Right forelimb (tissue), 1 donor: ENCODE measurements at regions not wholly inside any gene's neighbourhood (a gene's known extent, or its start where the extent isn't known, plus 50 kb on each side); places are given as distances from the start of the nearest gene placed in this dataset.
"Not testable (repeated sequence)": the region's sequence is repeated elsewhere in the genome, so short reads cannot be mapped to it uniquely, and the experiment has no call there.

Experiments
- DNase-seq: peaks from one replicate; pipeline ENCODE4 v3.0.0-alpha.2; 2018

DNA sequence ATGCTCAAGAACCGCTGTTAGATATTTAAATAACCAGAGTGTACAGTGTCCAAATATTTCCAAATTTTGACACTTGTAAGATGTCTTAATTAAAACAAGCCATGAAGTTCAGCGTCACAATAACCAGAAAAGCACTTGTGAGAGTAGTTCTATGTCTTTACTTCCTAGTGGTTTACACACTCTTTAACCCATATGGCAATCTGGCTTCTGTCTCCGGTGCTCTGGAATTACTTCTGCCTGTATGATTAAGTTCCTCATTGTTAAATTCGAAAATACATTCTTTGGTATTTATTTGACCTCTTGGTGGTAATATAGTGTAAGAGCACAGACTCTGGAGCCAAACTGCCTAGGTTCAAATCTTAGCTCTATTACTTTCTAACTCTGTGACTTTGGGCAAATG, 89.9 kb upstream of the NOTCH2NLA start:
- not testable (repeated sequence) for DNase-seq

DNA sequence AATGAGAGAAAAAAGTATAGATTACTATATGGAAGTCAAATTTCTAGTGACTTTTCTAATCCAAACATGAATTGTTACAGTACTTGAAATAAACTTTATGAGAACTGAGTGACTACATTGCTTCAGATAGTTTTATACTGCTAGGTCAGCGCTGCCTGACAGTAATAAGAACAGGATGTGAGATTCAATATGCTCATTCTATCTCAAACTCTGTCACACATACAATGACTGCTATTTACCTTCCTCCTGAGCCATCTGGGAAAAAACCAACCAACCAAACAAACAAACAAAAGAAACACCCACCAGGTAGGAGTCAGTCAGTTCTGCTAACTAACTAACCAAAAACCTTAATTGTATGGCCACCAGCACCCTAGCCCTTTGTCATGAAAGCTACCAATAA, 89.0 kb upstream of the NOTCH2NLA start:
- not testable (repeated sequence) for DNase-seq

DNA sequence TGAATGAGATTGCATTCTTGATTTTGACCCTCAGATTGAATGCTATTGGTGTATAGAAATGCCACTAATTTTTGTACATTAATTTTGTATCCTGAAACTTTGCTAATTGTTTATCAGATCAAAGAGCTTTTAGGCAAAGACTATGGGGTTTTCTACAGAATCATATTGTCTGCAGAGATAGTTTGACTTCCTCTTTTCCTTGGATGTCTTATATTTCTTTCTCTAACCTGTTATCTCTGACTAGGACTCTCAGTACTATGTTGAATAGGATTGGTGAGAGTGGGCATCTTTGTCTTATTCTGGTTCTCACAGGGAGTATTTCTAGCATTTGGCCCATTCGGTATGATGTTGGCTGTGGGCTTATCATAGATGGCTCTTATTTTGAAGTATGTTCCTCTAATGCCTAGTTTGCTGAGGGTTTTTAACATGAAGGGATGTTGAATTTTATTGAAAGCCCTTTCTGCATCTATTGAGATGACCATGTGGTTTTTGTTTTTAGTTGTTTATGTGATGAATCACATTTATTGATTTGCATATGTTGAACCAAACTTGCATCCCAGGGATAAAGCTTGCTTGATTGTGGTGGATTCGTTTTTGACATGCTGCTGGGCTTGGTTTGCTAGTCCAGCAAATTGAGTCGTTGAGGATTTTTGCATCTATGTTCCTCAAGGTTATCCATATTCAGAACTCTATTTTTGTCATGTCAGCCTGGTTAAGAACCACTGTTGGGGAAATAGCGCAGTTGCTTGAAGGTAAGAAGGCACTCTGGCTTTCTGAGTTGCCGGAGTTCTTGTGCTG, 85.8 kb upstream of the NOTCH2NLA start:
- not testable (repeated sequence) for DNase-seq

DNA sequence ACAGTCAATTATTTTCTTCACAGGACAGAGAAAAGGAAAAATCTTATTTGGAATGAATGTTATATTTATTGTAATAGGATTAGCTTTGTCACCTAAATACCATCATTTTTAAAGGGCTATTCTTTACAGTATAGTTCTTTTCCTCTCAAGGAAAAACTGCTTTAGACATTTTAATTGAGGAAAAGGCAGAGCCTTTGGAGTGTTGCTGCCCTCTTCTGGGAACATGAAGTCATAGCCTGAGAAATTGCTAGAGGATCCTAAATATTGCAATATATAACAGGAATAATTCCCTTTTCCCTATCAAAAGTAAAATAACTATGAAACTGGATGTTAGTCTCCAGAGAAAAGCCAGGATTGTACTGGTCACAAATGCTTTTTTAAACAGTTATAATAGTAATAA, 81.8 kb upstream of the NOTCH2NLA start:
- not testable (repeated sequence) for DNase-seq

GRCh38 chr1:146309427-146309826, 80.6 kb upstream of the NOTCH2NLA start:
- DNase-seq = not testable (repeated sequence)

GRCh38 chr1:146308892-146309291, 80.1 kb upstream of the NOTCH2NLA start:
- not testable (repeated sequence) for DNase-seq

DNA sequence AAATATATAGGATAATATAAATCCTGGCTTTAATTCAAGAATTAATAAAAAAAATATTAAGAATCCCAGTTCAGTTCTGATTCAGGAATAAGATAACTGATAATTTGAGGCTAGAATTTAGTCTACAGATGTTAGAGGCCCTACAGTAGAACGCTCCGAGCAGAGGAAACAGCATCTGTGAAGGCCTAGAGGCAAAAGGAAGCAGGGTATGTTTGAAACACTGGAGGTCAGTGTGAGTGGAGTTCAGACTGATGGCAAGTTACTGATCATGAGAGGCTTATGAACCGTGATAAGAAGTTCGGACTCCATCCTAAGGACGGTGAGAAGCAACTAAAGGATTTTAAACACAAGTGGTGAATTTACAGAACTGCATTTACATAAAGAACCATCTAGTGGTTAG, 79.3 kb upstream of the NOTCH2NLA start:
- not testable (repeated sequence) for DNase-seq

- DNase-seq = not testable (repeated sequence)
Observed at GRCh38 chr1:146307632-146308031, 78.8 kb upstream of the NOTCH2NLA start.

- not testable (repeated sequence) for DNase-seq
Observed at GRCh38 chr1:146306651-146307050, 77.8 kb upstream of the NOTCH2NLA start.

GRCh38 chr1:146305442-146305841, 76.6 kb upstream of the NOTCH2NLA start:
- DNase-seq = not testable (repeated sequence)

GRCh38 chr1:146298575-146298897, 69.7 kb upstream of the NOTCH2NLA start:
- DNase-seq = not testable (repeated sequence)

DNA sequence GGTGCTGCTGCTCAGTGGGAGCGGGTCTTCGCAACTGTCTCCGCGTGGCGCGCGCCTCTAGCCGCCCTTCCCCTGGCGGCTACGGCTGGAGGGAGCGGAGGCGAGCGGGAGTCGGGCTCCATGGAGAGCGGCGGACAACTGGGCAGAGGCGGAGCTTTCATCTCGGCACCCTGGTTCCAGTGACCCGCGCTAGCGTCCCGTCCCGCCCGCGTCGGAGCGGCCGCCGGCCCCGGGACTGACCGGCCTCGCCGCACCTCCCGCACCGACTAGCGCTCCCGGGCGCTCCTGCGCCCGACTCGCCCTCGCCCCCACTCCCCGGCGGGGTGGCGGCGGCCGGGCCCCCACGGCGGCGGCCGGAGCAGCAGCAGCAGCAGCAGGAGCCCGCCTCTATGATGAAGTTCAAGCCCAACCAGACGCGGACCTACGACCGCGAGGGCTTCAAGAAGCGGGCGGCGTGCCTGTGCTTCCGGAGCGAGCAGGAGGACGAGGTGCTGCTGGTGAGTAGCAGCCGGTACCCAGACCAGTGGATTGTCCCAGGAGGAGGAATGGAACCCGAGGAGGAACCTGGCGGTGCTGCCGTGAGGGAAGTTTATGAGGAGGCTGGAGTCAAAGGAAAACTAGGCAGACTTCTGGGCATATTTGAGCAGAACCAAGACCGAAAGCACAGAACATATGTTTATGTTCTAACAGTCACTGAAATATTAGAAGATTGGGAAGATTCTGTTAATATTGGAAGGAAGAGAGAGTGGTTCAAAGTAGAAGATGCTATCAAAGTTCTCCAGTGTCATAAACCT, 69.2 kb upstream of the NOTCH2NLA start:
- not testable (repeated sequence) for DNase-seq

GRCh38 chr1:146292940-146293936, 64.4 kb upstream of the NOTCH2NLA start:
- not testable (repeated sequence) for DNase-seq

DNA sequence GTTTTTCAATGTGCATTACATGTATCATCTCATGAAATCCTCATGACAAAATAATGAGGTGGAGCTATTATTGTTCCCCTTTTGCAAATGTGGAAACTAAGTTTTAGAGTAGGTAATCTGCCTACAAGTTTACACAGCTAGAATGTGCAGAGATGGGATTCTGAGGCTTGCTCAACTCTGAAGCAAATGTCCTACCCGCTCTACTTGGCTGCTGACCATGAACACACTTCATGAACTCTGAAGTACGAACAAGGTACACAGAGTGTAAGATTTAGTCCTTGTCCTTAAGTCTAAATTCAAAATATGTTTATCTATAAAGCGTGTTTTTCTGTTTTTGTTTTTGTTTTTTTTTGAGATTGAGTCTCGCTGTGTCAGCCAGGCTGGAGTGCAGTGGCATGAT, 63.6 kb upstream of the NOTCH2NLA start:
- DNase-seq = not testable (repeated sequence)

GRCh38 chr1:146287881-146288280, 59.1 kb upstream of the NOTCH2NLA start:
- DNase-seq = not testable (repeated sequence)

GRCh38 chr1:146284760-146285159, 55.9 kb upstream of the NOTCH2NLA start:
- DNase-seq = not testable (repeated sequence)

DNA sequence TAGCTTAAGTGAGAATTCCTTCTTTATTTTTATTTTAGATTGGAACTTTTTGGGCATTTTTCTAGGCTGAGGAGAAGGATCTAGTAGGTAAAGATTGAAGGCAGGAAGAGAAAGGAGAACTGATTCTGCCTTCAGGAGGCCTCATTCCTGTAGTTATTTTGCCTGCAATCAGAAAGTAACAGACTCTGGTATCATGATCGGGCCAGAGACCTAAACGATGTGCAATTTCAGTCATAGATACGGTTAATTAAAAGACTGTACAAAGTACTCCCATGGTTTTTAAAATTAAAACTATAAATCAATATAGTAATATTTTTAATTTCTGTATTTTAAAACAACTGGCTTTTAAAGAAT, 54.7 kb upstream of the NOTCH2NLA start:
- DNase-seq = not testable (repeated sequence)

- not testable (repeated sequence) for DNase-seq
Observed at GRCh38 chr1:146282807-146283526, 54.1 kb upstream of the NOTCH2NLA start.

DNA sequence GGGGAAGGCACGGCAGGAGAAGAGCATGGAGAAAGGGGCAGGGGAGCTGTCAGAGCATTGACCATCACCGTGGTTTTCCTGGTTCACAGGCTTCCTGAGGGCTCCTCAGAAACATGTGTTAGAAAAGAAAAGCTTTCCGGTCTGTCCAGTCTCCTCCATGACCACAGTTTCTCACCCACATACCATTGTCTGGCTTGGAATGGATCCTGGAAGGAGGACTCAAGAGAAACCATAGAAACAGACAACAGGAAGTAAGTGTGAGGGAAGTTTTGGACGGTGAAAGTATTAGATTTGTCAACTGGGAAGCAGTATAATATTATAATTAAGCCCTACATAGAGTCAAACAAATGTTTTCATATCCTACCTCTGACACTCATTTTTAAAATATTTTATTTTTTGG, 52.7 kb upstream of the NOTCH2NLA start:
- not testable (repeated sequence) for DNase-seq

DNA sequence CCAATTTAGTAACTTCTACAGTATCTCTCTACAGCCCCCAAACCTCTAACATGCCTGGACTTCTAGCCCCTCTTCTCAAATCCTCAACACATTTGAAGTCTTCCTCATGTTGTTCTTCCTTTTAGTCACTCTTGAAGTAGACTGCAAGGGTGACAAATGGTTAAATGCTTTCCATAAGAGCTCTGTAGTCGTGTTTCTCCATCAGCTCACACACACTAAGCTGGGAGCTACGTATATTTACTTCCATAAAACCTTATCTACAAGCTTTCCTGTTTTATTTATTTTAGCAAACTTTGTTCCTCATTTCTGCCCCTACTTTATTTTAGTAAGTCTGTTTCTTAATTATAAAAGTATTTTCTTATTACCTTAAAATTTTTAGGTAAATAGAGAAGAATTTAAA, 49.9 kb upstream of the NOTCH2NLA start:
- not testable (repeated sequence) for DNase-seq
